HFFc6 (cell line): ENCODE measurements at regions not wholly inside any gene's neighbourhood (a gene's known extent, or its start where the extent isn't known, plus 50 kb on each side); places are given as distances from the start of the nearest gene placed in this dataset.
"Not testable (repeated sequence)": the region's sequence is repeated elsewhere in the genome, so short reads cannot be mapped to it uniquely, and the experiment has no call there.

Experiments used
- DNase-seq: peaks from one replicate; pipeline ENCODE4 v3.0.0-alpha.2; 2018
- H3K27ac Mint-ChIP-seq: 2 replicates; pipeline ENCODE4 v1.8.0; 2020; ENCODE audit warnings: mild to moderate bottlenecking, mixed read lengths
- H3K27me3 Mint-ChIP-seq: 2 replicates; pipeline ENCODE4 v1.8.0; 2021; ENCODE audit warnings: mild to moderate bottlenecking, moderate library complexity, mixed read lengths; ENCODE audit not compliant: insufficient read depth
- H3K36me3 Mint-ChIP-seq: 2 replicates; pipeline ENCODE4 v1.8.0; 2021; ENCODE audit warnings: low read depth, mixed read lengths
- H3K4me1 Mint-ChIP-seq: 2 replicates; pipeline ENCODE4 v1.8.0; 2020; ENCODE audit warnings: low read depth, mixed read lengths
- H3K4me3 Mint-ChIP-seq: 2 replicates; pipeline ENCODE4 v1.8.0; 2020; ENCODE audit warnings: mild to moderate bottlenecking, moderate library complexity, mixed read lengths
- H3K9me3 Mint-ChIP-seq: 2 replicates; pipeline ENCODE4 v1.8.0; 2020; ENCODE audit warnings: mild to moderate bottlenecking, mixed read lengths
- TF ChIP-seq, protein P1 (sequence below): fragments of 200-600 bp; sonication (generic); IDR thresholded peaks from 2 replicates; pipeline ENCODE4 v1.5.0; 2021; ENCODE audit warnings: antibody characterized with exemption, mild to moderate bottlenecking

DNA sequence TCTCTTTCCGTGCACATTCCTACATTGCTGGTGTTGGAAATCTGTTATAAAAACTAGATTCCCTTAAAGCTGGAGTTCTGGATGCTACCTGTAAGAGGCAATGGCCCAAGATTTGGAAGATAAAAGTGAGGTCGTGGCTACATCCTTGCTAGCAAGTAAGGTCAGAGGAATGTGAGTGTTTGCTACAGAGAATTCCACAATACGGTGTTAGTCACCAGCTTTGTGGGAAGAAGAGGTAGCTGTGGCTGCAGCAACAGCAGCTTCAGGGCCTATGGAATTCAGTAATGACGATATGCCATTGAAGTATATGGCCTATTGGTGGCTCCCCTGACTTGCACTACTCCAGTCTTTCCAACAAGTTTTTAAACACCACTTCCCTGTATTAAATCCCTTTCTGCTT, 227.7 kb upstream of the TMEM260 start:
- Mint-ChIP-seq H3K36me3 (no peaks in the 10 kb centered on the region), H3K27ac (peak overlapping the region; percentile 76), H3K9me3 (no peaks in the 10 kb centered on the region)

DNA sequence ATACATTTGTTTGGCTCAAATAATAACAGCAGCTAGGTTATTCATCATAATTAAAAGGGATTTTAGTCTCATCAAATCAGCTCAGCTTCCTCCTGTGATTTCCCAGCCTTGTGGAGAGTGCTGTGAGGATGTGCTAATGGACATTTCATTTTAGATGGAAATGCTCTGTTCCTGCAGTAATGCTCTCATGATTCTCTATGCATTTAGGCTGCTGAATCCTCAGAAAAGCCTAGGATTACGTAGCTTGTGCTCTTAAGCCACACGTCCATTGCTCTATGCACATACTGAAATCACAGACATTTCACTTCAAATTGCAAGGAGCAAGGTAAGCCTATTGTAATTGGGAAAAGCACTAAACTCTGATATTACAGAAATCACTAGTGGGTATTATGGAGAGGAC, 226.6 kb upstream of the TMEM260 start:
- Mint-ChIP-seq H3K4me1 (peaks cover 24% of the 10 kb centered on the region), H3K27me3 (peaks cover 3% of the 10 kb centered on the region; the same call in 1 of the 2 replicates)

More for the DNA sequence above, 227.7 kb upstream of the TMEM260 start:
- TF ChIP-seq, protein P1, sequence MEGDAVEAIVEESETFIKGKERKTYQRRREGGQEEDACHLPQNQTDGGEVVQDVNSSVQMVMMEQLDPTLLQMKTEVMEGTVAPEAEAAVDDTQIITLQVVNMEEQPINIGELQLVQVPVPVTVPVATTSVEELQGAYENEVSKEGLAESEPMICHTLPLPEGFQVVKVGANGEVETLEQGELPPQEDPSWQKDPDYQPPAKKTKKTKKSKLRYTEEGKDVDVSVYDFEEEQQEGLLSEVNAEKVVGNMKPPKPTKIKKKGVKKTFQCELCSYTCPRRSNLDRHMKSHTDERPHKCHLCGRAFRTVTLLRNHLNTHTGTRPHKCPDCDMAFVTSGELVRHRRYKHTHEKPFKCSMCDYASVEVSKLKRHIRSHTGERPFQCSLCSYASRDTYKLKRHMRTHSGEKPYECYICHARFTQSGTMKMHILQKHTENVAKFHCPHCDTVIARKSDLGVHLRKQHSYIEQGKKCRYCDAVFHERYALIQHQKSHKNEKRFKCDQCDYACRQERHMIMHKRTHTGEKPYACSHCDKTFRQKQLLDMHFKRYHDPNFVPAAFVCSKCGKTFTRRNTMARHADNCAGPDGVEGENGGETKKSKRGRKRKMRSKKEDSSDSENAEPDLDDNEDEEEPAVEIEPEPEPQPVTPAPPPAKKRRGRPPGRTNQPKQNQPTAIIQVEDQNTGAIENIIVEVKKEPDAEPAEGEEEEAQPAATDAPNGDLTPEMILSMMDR = peak; percentile 38
- DNase-seq = peak; percentile 88
- Mint-ChIP-seq H3K27me3 (peaks cover 6% of the 10 kb centered on the region; the same call in 1 of the 2 replicates), H3K4me3 (peak overlapping the region; percentile 33; the same call in 1 of the 2 replicates), H3K4me1 (peaks cover 19% of the 10 kb centered on the region)

DNA sequence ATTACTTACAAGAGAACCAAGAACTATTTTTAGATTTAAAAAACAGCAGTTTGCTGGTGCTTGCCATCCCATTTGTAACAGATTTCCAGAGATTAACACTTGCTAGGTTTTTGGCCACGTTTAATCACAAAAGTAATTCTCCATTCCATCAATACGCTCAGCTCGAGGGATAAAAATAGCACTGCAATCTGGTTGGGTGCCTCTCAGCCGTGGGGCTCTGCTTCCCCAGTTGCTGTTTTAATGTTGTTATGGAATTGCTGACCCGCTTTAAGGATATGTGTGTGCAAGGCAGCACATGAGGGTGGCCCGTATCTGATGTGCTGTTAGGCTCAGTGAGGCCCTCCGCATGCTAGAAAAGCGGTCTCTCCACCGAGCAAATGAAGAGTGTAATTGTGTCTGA, 222.2 kb upstream of the TMEM260 start:
- H3K36me3 Mint-ChIP-seq = no peaks in the 10 kb centered on the region
- H3K27me3 Mint-ChIP-seq = peaks cover 2% of the 10 kb centered on the region
- H3K4me1 Mint-ChIP-seq = peaks cover 15% of the 10 kb centered on the region
- no peak overlapping the region for H3K27ac Mint-ChIP-seq
- TF ChIP-seq, protein P1 = no peak
- no peak overlapping the region for H3K4me3 Mint-ChIP-seq
- H3K9me3 Mint-ChIP-seq = no peaks in the 10 kb centered on the region
- no peak for DNase-seq

More for the DNA sequence above, 226.6 kb upstream of the TMEM260 start:
- Mint-ChIP-seq H3K27ac (no peak overlapping the region), H3K9me3 (no peaks in the 10 kb centered on the region), H3K4me3 (no peak overlapping the region), H3K36me3 (no peaks in the 10 kb centered on the region)
- TF ChIP-seq, protein P1 = no peak
- no peak for DNase-seq

DNA sequence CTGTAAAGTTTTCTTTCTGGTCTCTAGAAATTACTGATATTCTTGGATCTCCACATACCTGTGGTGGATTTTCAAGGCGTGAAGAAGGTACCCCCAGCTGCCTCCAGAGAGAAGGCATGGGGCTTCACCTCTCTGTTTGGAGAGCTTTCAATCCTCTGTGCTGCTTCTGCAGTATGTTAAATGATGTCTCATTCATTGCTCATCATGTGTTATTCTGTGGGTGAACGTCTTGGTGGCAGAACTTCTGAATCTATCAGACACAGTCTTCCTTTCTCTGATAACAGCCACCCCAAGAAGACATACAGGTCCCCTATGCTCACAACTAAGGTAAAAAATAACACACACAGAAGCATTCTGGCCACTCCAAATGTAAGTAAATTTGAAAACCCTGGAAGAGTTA, 221.3 kb upstream of the TMEM260 start:
- no peak overlapping the region for H3K4me3 Mint-ChIP-seq
- no peaks in the 10 kb centered on the region for H3K9me3 Mint-ChIP-seq
- TF ChIP-seq, protein P1 = no peak
- peaks cover 15% of the 10 kb centered on the region for H3K4me1 Mint-ChIP-seq
- no peaks in the 10 kb centered on the region for H3K36me3 Mint-ChIP-seq
- H3K27me3 Mint-ChIP-seq = peaks cover 3% of the 10 kb centered on the region
- no peak for DNase-seq
- H3K27ac Mint-ChIP-seq = no peak overlapping the region

DNA sequence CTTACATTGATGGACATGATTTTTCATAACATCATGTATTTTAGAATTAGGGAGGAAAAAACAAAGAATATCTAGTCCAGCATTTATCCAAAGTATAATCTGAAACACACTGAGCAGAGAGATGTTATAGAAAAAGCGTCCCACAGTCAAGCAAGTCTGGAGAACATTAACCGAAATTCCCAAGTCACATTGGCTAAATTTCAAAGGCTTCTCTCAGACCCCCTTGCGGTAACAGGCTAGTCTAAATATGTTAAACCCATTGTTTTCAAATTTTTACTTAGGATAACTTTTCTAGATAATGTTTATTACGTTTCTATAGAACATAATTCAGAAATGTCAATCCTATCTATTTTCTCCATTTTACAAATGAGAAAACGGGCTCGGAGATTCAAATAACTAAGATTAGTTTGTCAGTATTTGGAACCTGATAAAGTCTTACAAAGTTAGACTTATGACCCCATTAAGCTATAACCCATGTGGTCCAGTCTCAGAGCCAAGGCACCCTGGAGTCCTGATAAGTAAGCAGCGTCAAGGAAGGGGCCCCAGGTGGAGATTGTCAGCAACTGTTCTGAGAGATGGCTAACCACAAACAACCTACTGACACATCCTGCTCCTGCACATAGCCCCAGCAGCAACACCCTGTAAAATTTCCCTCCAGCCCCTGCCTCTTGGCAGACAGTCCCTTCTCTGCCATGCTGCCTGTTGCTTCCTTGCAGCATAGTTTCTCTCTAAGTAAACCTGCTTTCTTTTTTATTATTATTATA, 220.6 kb upstream of the TMEM260 start:
- Mint-ChIP-seq H3K27me3 (peaks cover 4% of the 10 kb centered on the region), H3K4me1 (peaks cover 15% of the 10 kb centered on the region), H3K4me3 (no peak overlapping the region), H3K27ac (no peak overlapping the region), H3K9me3 (no peaks in the 10 kb centered on the region), H3K36me3 (no peaks in the 10 kb centered on the region)
- TF ChIP-seq, protein P1 = no peak
- no peak for DNase-seq

DNA sequence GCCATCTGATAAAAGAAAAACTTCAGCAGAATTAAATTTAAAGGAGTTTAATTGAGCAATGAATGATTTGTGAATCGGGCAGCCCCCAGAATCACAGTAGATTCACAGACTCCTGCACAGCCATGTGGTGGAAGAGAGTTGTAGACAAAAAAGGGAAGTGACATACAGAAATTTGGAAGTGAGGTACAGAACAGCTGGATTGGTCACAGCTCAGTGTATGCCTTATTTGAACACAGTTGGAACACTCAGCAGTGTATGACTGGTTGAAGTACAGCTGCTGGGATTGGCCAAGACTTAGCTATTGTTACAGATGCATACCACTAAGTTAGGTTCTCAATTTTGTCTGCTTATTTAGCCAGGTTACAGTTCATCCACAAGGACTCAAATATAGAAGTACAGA, 213.9 kb upstream of the TMEM260 start:
- DNase-seq, H3K4me1 Mint-ChIP-seq, H3K36me3 Mint-ChIP-seq: not testable (repeated sequence)

More for the DNA sequence above, 213.9 kb upstream of the TMEM260 start:
- peaks cover 21% of the 10 kb centered on the region for H3K27me3 Mint-ChIP-seq
- H3K27ac Mint-ChIP-seq, H3K4me3 Mint-ChIP-seq, H3K9me3 Mint-ChIP-seq: not testable (repeated sequence)
